Lower leg skin (tissue), 3 donors: ENCODE measurements at regions not wholly inside any gene's neighbourhood (a gene's known extent, or its start where the extent isn't known, plus 50 kb on each side); places are given as distances from the start of the nearest gene placed in this dataset.

Experiments
- CTCF ChIP-seq, 3 donors: fragments of 450-650 bp; IDR thresholded peaks; one replicate each; pipeline ENCODE4 v1.5.1; 2016; ENCODE audit warnings: antibody characterized with exemption in 3 of 3, mild to moderate bottlenecking in 3 of 3, moderate library complexity in 2 of 3
- POLR2A ChIP-seq, 2 donors: fragments of 450-650 bp; IDR thresholded peaks; one replicate each; pipeline ENCODE4 v1.6.1; 2016 to 2017; ENCODE audit warnings: antibody characterized with exemption in 2 of 2, mild to moderate bottlenecking in 1 of 2, moderate library complexity in 1 of 2

- TF ChIP-seq CTCF (IDR thresholded peaks at IDR 0.05) (no peak), POLR2A (IDR thresholded peaks at IDR 0.05) (no peak)
Observed at GRCh38 chr12:84508851-84509260, 403.7 kb downstream of the SLC6A15 start.
